HEK293 (cell line): ENCODE measurements at regions not wholly inside any gene's neighbourhood (a gene's known extent, or its start where the extent isn't known, plus 50 kb on each side); places are given as distances from the start of the nearest gene placed in this dataset.

ENCODE experiments used
- CTCF ChIA-PET: fragments of 350-600 bp; formaldehyde crosslinking; extraction: SDS; loops from one replicate; lab custom pipeline; 2021; ENCODE audit warnings: antibody characterized with exemption; lab: Yijun Ruan, JAX
- POLR2A ChIA-PET: fragments of 300-600 bp; formaldehyde crosslinking; extraction: SDS; loops from one replicate; lab custom pipeline; 2020; ENCODE audit warnings: antibody characterized with exemption, inconsistent platforms; lab: Yijun Ruan, JAX
- H3K27ac ChIP-seq: fragments of 200-500 bp; sonication (Bioruptor generic); 2 replicates; pipeline ENCODE4 v1.5.1; 2014; ENCODE audit warnings: low read depth, low read length, control low read depth, inconsistent platforms; ENCODE audit errors: extremely low read depth
- H3K36me3 ChIP-seq, 2 experiments: fragments of 200-500 bp in 1 of 2; sonication (Bioruptor generic) in 1 of 2; 1 replicate in 1 of 2; 2 replicates in 1 of 2; pipeline ENCODE4 v1.5.1; 2014 to 2017; ENCODE audit warnings: inconsistent platforms in 2 of 2, low read length in 2 of 2; ENCODE audit not compliant: control insufficient read depth in 2 of 2, insufficient read depth in 1 of 2
- H3K4me1 ChIP-seq: fragments of 200-500 bp; sonication (Bioruptor generic); 2 replicates; pipeline ENCODE4 v1.5.1; 2014; ENCODE audit warnings: mild to moderate bottlenecking, low read length, inconsistent platforms; ENCODE audit not compliant: control insufficient read depth, insufficient read depth
- H3K4me3 ChIP-seq: 2 replicates; pipeline ENCODE4 v1.5.1; 2011; ENCODE audit warnings: low read depth, mild to moderate bottlenecking, control low read depth, low read length, moderate library complexity
- H3K9me3 ChIP-seq: fragments of 200-500 bp; sonication (Bioruptor generic); 2 replicates; pipeline ENCODE4 v1.5.1; 2014; ENCODE audit warnings: low read depth, low read length, inconsistent platforms; ENCODE audit not compliant: control insufficient read depth, insufficient read depth
- EGR2 ChIP-seq: fragments of 450-650 bp; formaldehyde crosslinking; IDR thresholded peaks from 2 replicates; pipeline ENCODE4 v1.5.1; 2016; ENCODE audit warnings: low read depth, missing biosample characterization, missing genetic modification characterization
- ZNF280C ChIP-seq: fragments of 450-650 bp; formaldehyde crosslinking; IDR thresholded peaks from 2 replicates; pipeline ENCODE4 v1.5.1; 2016; ENCODE audit warnings: missing biosample characterization, missing genetic modification characterization
- ZNF426 ChIP-seq: fragments of 450-650 bp; formaldehyde crosslinking; IDR thresholded peaks from 2 replicates; pipeline ENCODE4 v1.5.1; 2017; ENCODE audit warnings: missing biosample characterization, missing genetic modification characterization, mild to moderate bottlenecking, inconsistent platforms, moderate library complexity
- ZNF561 ChIP-seq: fragments of 450-650 bp; IDR thresholded peaks from 2 replicates; pipeline ENCODE4 v1.5.1; 2018; ENCODE audit warnings: missing biosample characterization, missing genetic modification characterization, borderline replicate concordance
- ZNF626 ChIP-seq: fragments of 450-650 bp; sonication (Bioruptor Pico); formaldehyde crosslinking; IDR thresholded peaks from 2 replicates; pipeline ENCODE4 v1.5.1; 2018; ENCODE audit warnings: missing biosample characterization, missing genetic modification characterization, inconsistent platforms
- ZNF660 ChIP-seq: fragments of 450-650 bp; IDR thresholded peaks from 2 replicates; pipeline ENCODE4 v1.5.1; 2018; ENCODE audit warnings: missing biosample characterization, mild to moderate bottlenecking, missing genetic modification characterization
- TF ChIP-seq, protein P1 (sequence below): fragments of 450-650 bp; formaldehyde crosslinking; IDR thresholded peaks from 2 replicates; pipeline ENCODE4 v1.5.1; 2016; ENCODE audit warnings: missing biosample characterization, missing genetic modification characterization
- TF ChIP-seq, protein P2 (sequence below): fragments of 450-650 bp; formaldehyde crosslinking; IDR thresholded peaks from 2 replicates; pipeline ENCODE4 v1.5.1; 2016; ENCODE audit warnings: missing biosample characterization, missing genetic modification characterization, borderline replicate concordance

- ChIA-PET CTCF (interaction anchor here (0.6 kb wide), 1 partner anchor 256 kb away, joined by 3 read pairs; no protein-coding TSS in a partner anchor), POLR2A (no interaction called here)
- TF ChIP-seq ZNF280C (tag by site-specific recombination) (no peak), EGR2 (tag by site-specific recombination) (no peak), ZNF626 (tag by site-specific recombination) (no peak), ZNF426 (no peak)
- TF ChIP-seq, protein P1, sequence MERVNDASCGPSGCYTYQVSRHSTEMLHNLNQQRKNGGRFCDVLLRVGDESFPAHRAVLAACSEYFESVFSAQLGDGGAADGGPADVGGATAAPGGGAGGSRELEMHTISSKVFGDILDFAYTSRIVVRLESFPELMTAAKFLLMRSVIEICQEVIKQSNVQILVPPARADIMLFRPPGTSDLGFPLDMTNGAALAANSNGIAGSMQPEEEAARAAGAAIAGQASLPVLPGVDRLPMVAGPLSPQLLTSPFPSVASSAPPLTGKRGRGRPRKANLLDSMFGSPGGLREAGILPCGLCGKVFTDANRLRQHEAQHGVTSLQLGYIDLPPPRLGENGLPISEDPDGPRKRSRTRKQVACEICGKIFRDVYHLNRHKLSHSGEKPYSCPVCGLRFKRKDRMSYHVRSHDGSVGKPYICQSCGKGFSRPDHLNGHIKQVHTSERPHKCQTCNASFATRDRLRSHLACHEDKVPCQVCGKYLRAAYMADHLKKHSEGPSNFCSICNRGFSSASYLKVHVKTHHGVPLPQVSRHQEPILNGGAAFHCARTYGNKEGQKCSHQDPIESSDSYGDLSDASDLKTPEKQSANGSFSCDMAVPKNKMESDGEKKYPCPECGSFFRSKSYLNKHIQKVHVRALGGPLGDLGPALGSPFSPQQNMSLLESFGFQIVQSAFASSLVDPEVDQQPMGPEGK: no peak
- H3K4me1 ChIP-seq: no peaks in the 10 kb centered on the region
- H3K27ac ChIP-seq: no peak overlapping the region
- no peak overlapping the region for H3K4me3 ChIP-seq
- no peaks in the 10 kb centered on the region for H3K36me3 ChIP-seq
- no peaks in the 10 kb centered on the region for H3K9me3 ChIP-seq
These were observed 400.4 kb downstream of the NXPE2 start for GRCh38 chr11:115078461-115079438.

DNA sequence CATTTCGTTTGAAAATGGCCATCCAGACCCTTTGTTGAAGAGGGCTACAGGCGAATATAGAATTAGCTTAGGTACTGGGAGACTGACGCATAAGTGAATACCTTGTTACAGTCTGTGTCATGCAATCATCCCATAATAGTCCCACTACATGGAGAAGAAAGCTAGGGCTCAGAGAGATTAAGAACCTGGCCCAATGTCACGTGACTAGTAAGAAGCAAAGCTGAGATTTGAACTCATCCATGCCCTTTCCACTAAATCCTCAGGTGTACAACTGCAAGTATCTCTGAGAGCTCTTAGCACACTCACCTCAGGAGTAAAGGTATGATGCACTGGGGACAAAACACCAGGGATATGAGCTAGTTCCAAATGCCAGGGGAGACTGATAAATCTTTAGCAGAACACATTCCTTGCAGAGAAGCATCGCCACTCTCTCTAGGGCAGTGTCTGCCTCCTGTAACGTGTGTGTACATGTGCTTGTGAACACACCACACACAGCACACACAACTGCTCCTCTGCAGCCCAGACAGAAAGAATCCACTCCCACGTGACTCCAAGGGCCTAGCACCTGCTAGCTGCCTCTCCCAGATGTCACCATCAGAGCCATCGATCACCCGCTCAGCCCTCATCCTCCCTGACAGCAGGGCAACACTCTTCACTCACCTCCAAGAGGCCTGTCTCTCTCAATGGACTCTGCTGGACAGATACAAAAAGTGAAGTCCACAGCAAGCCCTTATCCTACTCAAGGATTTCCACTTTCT, 402.8 kb downstream of the NXPE2 start:
- no peaks in the 10 kb centered on the region for H3K36me3 ChIP-seq
- ChIA-PET POLR2A (no interaction called here), CTCF (no interaction called here)
- TF ChIP-seq ZNF660 (tag by site-specific recombination): no peak
- TF ChIP-seq, protein P2, sequence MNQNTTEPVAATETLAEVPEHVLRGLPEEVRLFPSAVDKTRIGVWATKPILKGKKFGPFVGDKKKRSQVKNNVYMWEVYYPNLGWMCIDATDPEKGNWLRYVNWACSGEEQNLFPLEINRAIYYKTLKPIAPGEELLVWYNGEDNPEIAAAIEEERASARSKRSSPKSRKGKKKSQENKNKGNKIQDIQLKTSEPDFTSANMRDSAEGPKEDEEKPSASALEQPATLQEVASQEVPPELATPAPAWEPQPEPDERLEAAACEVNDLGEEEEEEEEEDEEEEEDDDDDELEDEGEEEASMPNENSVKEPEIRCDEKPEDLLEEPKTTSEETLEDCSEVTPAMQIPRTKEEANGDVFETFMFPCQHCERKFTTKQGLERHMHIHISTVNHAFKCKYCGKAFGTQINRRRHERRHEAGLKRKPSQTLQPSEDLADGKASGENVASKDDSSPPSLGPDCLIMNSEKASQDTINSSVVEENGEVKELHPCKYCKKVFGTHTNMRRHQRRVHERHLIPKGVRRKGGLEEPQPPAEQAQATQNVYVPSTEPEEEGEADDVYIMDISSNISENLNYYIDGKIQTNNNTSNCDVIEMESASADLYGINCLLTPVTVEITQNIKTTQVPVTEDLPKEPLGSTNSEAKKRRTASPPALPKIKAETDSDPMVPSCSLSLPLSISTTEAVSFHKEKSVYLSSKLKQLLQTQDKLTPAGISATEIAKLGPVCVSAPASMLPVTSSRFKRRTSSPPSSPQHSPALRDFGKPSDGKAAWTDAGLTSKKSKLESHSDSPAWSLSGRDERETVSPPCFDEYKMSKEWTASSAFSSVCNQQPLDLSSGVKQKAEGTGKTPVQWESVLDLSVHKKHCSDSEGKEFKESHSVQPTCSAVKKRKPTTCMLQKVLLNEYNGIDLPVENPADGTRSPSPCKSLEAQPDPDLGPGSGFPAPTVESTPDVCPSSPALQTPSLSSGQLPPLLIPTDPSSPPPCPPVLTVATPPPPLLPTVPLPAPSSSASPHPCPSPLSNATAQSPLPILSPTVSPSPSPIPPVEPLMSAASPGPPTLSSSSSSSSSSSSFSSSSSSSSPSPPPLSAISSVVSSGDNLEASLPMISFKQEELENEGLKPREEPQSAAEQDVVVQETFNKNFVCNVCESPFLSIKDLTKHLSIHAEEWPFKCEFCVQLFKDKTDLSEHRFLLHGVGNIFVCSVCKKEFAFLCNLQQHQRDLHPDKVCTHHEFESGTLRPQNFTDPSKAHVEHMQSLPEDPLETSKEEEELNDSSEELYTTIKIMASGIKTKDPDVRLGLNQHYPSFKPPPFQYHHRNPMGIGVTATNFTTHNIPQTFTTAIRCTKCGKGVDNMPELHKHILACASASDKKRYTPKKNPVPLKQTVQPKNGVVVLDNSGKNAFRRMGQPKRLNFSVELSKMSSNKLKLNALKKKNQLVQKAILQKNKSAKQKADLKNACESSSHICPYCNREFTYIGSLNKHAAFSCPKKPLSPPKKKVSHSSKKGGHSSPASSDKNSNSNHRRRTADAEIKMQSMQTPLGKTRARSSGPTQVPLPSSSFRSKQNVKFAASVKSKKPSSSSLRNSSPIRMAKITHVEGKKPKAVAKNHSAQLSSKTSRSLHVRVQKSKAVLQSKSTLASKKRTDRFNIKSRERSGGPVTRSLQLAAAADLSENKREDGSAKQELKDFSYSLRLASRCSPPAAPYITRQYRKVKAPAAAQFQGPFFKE (tag by site-specific recombination): no peak
- no peak for TF ChIP-seq ZNF561
- TF ChIP-seq, all 188 proteins: peak for 0
- H3K4me1 ChIP-seq: no peaks in the 10 kb centered on the region
- H3K4me3 ChIP-seq: no peak overlapping the region
- H3K9me3 ChIP-seq: no peaks in the 10 kb centered on the region
- H3K27ac ChIP-seq: no peak overlapping the region
